Skin of body (tissue), 1 donor: ENCODE measurements at regions not wholly inside any gene's neighbourhood (a gene's known extent, or its start where the extent isn't known, plus 50 kb on each side); places are given as distances from the start of the nearest gene placed in this dataset.
"Not testable (repeated sequence)": the region's sequence is repeated elsewhere in the genome, so short reads cannot be mapped to it uniquely, and the experiment has no call there.

Experiments
- DNase-seq: peaks from one replicate; lab custom pipeline; 2025; lab: John Stamatoyannopoulos, UW

GRCh38 chr9:99478469-99479027 lies 256.5 kb downstream of the SEC61B start:
- DNase-seq: no peak

GRCh38 chr9:99479929-99480328 lies 257.8 kb downstream of the SEC61B start:
- no peak for DNase-seq

GRCh38 chr9:99485459-99485858 lies 263.4 kb downstream of the SEC61B start:
- DNase-seq: no peak

GRCh38 chr9:99486684-99487083 lies 264.6 kb downstream of the SEC61B start:
- DNase-seq: no peak

- DNase-seq: no peak
These were observed 266.3 kb downstream of the SEC61B start for GRCh38 chr9:99488131-99489059.

- DNase-seq: no peak
These were observed 267.0 kb downstream of the SEC61B start for GRCh38 chr9:99489060-99489413.

- DNase-seq: no peak
These were observed 268.6 kb downstream of the SEC61B start for GRCh38 chr9:99490729-99491128.

GRCh38 chr9:99491408-99492158 lies 269.5 kb downstream of the SEC61B start:
- peak; percentile 13 for DNase-seq

GRCh38 chr9:99497641-99498040 lies 275.6 kb downstream of the SEC61B start:
- no peak for DNase-seq

GRCh38 chr9:99498979-99499378 lies 276.9 kb downstream of the SEC61B start:
- DNase-seq: not testable (repeated sequence)

GRCh38 chr9:99505936-99506335 lies 283.9 kb downstream of the SEC61B start:
- DNase-seq: no peak

- no peak for DNase-seq
These were observed 284.8 kb downstream of the SEC61B start for GRCh38 chr9:99506747-99507348.

GRCh38 chr9:99509065-99509745 lies 287.1 kb downstream of the SEC61B start:
- no peak for DNase-seq

GRCh38 chr9:99509900-99510535 lies 287.9 kb downstream of the SEC61B start:
- DNase-seq: no peak

- no peak for DNase-seq
These were observed 289.6 kb downstream of the SEC61B start for GRCh38 chr9:99511723-99512122.

GRCh38 chr9:99513441-99514112 lies 291.5 kb downstream of the SEC61B start:
- no peak for DNase-seq

- DNase-seq: no peak
These were observed 293.0 kb downstream of the SEC61B start for GRCh38 chr9:99515093-99515492.

GRCh38 chr9:99515895-99516656 lies 294.0 kb downstream of the SEC61B start:
- DNase-seq: no peak

GRCh38 chr9:99516657-99517049 lies 294.6 kb downstream of the SEC61B start:
- no peak for DNase-seq
